HG03175 (cell line): ENCODE measurements at regions not wholly inside any gene's neighbourhood (a gene's known extent, or its start where the extent isn't known, plus 50 kb on each side); places are given as distances from the start of the nearest gene placed in this dataset.

Experiments
- ATAC-seq: cut with Tn5 transposase; IDR thresholded peaks from one replicate; pipeline ENCODE4 v1.9.1; 2021; ENCODE audit warnings: mild to moderate bottlenecking, moderate library complexity; ENCODE audit not compliant: unreplicated experiment

DNA sequence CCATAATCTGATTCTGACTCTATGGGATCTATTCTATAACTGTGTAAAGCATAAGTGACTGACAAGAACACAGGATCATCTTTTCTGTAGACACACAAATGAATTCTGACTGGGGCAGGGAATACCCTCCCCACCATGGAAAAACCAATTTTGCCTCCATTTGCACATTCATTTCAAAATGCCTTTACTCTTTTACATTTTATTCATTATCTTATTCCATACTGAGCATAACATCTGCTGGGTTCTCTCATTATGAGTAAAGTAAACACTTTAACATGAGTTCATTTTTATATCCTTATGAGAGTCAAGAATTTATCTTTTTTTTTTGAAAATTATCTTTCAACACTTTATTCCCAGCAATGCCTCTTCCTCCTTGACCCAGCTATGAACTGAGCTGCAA is 163.5 kb downstream of the RNF152 start:
- ATAC-seq = no peak

GRCh38 chr18:61727241-61728193 is 165.3 kb downstream of the RNF152 start:
- no peak for ATAC-seq

DNA sequence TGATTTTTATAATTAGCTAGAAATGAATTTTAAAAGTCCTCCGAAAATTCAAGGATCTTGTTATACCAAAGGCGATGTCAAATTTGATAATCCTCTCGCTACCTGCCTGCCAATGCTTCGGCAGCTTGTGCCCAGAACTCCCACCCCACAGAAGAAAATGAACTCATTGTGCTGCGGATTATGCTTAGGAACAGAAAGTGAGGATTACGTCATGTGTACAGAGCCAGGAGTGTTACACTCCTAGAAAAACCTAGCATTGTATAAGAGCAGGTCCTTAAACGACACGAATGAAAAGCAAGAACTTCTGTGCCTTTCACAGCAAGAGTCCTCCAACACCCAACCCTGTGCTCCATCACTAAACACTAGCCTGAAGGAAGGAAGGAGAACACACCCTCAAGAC is 168.3 kb downstream of the RNF152 start:
- ATAC-seq = no peak

- ATAC-seq = no peak
Measured at GRCh38 chr18:61722247-61722646, 170.6 kb downstream of the RNF152 start.

DNA sequence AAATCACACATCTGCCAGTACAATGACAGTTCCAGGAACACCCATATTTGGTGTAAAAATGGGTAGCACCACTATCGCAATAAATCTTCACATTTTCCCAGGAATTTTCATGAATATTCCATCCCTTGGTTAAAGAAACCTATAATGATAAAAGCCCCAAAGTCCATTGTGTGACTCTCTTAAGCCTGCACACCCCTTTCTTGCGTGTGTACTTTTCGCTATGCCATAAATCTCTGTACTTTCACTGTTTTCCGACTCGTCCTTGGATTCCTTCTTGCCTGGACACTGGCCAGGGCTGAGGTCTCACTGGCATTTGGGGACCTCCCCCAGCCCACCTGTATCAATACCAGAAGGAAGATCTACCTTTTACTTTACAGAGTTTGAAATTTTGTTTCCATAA is 172.3 kb downstream of the RNF152 start:
- no peak for ATAC-seq

- no peak for ATAC-seq
Measured at GRCh38 chr18:61719671-61720070, 173.1 kb downstream of the RNF152 start.

DNA sequence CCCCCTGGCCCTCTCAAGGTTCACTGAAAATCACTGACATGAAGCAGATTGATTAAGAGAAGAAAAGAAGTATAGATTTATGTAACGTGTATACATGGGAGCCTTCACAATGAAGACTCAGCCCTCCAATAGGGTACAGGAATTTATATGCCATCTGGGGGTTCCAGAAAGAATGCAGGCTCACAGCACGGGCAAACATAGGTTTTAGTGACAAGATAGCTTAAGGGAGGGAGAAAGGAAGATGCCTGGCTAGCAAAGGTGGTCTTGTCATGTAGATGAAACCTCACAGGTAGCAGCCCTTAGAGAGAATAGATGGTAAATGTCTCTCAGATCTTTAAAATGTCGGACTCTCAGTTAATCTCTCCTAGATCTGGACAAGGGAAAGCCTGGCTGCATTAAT is 173.9 kb downstream of the RNF152 start:
- no peak for ATAC-seq

- ATAC-seq = no peak
Measured at GRCh38 chr18:61714421-61714820, 178.4 kb downstream of the RNF152 start.

DNA sequence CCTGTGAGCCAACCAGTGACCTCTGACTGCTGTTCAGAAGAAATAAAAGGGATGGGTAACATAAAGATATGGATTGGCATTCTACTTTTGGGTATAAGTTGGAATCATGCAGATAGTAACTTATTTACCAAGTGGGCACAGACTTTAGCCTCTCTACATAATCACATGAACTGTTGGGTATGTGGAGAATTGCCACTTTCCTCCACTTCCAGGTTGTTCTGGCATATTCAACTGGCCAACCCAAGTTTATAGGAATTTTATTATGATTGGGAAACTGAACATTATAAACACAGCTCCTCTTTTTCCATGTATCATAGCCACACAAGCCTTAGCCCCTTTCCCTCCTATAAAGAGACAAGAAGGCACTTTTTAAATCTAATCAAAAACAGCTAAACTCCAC is 179.3 kb downstream of the RNF152 start:
- ATAC-seq = no peak

DNA sequence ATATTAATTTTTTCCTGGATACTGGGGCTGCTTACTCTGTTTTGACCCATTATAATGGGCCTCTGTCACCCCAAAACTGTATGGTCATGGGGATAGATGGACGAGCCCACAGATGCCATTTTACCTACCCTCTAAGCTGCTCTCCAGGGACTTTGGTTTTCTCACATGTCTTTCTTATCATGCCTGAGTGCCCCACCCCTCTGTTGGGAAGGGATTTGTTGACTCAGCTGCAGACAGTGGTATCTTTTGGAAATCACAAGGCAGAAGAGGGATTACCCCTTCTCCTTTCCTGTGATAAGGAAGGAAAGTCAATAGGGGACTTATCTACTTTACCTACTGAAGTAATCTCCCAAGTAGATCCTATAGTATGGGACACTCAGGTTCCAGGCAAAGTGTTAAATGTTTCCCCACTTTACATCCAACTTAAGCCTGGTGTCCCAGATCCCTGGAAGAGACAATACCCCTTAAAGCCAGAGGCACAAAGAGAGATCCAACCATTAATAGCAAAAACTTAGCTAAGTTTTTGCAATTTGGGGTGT is 182.7 kb downstream of the RNF152 start:
- ATAC-seq = no peak

DNA sequence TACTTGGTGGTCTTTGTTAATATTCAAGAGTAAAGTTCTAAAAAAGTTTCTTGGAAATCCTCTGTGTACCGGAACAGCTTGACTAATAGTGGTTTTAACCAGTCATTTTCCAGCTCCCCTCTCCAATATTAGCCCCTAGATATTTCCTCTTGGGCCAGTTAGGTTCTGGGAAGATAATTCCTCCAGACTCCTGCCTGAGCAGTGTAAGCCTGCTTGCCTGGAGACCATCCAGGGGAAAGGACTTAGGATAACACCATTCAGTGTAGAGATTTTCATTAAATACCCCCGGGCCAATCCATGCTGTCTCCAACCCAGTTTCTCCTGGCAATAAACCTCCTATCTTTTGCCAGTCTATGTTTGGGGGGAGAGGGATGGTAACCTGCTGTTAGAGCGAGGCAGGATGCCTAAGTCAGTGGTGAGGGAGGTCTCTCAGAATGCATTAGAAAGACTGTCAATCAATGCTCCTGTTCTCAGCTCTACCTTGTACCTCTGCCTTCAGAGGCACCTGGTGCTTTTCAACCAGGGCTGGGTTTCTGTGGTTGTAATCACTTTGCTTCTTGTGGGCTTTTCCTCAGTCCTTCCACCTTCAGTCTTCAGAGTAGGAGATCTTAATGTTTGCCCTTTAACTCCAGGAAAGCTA is 186.4 kb downstream of the RNF152 start:
- ATAC-seq = no peak

DNA sequence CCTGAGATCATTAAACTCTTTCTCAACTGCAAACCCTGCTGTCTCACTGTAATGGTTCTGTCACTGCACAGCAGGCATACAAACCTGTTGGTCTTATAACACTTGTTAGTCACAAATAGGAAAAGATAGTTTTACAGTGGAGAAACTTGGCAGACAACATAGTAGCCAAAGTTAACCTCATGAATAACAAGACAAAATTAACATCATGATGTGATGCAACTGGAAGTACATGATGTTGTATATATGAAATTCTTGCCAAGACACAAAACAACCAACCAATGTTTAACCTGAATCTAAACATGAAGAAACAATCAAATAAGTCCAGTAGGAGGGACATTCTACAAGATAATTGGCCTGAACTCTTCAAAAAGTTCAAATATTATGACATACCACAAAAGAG is 189.3 kb downstream of the RNF152 start:
- no peak for ATAC-seq

DNA sequence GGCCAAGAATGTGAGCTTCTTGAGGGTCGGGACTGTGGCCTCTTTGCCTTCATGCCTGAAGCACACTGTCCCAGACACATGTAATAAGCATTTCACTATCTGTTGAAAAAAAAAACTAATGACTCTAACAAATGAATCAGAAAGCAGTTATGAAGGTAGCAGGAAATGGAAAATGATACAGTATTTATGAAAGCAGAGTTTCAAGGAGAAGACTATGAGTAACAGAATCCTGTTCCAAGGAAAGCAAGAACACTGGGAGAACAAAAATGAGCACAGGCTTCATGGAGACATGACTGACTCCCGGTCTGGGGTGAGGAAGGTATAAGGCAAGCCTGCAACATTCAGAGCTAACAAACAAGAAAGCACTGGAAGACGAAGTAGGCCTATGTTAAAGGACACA is 190.8 kb downstream of the RNF152 start:
- ATAC-seq = no peak

GRCh38 chr18:61699397-61700110 is 193.3 kb downstream of the RNF152 start:
- no peak for ATAC-seq

- ATAC-seq = no peak
Measured at GRCh38 chr18:61697306-61697909, 195.4 kb downstream of the RNF152 start.

DNA sequence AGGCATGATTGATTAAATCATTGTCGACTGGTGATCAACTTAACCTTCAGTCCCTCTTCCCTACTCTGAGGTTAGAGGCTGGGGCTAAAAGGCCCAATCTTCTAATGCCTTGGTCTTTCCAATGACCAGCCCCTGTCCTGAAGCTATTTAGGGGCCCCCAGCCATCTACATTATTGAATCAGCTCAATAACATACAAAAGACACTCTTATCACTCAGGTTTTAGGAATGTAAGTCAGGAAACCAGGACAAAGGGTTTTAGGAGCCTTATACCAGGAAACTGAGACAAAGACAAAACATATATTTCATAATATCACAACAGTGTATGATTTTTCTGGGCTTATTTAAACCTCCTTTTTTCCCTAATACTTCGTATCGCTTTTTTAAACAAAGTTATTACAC is 198.6 kb downstream of the RNF152 start:
- no peak for ATAC-seq

GRCh38 chr18:61690418-61691138 is 202.2 kb downstream of the RNF152 start:
- no peak for ATAC-seq

- ATAC-seq = no peak
Measured at GRCh38 chr18:61687317-61687716, 205.5 kb downstream of the RNF152 start.

DNA sequence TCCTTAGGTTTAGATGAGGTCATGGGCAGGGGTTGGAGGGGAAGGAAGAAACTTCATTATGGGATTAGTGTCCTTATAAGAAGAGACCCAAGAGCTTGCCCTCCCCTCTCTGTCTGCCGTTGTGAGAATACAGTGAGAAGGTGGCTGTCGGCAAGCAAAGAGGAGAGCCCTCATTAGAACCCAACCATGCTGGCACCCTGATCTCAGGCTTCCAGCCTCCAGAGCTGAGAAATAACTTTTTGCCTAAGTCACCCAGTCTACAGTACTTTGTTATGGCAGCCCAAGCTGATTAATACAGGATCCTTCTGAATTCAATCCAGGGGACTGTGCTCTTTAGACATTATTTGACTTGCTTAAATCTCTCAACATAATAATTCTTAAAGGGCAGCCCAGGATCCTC is 209.0 kb downstream of the RNF152 start:
- no peak for ATAC-seq

- ATAC-seq = no peak
Measured at GRCh38 chr18:61681065-61681464, 211.7 kb downstream of the RNF152 start.
